COR-L47 (cell line): ENCODE measurements at regions not wholly inside any gene's neighbourhood (a gene's known extent, or its start where the extent isn't known, plus 50 kb on each side); places are given as distances from the start of the nearest gene placed in this dataset.

Source experiments
- DNase-seq: peaks from one replicate; lab custom pipeline; 2025; lab: John Stamatoyannopoulos, UW

GRCh38 chr2:5990086-5990485 lies 297.9 kb downstream of the SOX11 start:
- DNase-seq = no peak

GRCh38 chr2:5991305-5991968 lies 299.3 kb downstream of the SOX11 start:
- DNase-seq = no peak

GRCh38 chr2:5995832-5996231 lies 303.6 kb downstream of the SOX11 start:
- no peak for DNase-seq

- no peak for DNase-seq
Observed at GRCh38 chr2:6008186-6008585, 316.0 kb downstream of the SOX11 start.

- DNase-seq = no peak
Observed at GRCh38 chr2:6008726-6009125, 316.5 kb downstream of the SOX11 start.

- DNase-seq = no peak
Observed at GRCh38 chr2:6010163-6010562, 318.0 kb downstream of the SOX11 start.

GRCh38 chr2:6011921-6012320 lies 319.7 kb downstream of the SOX11 start:
- no peak for DNase-seq

GRCh38 chr2:6017736-6018286 lies 325.6 kb downstream of the SOX11 start:
- no peak for DNase-seq

- DNase-seq = no peak
Observed at GRCh38 chr2:6024229-6024628, 332.0 kb downstream of the SOX11 start.

GRCh38 chr2:6024784-6025183 lies 332.6 kb downstream of the SOX11 start:
- no peak for DNase-seq

GRCh38 chr2:6025391-6025790 lies 333.2 kb downstream of the SOX11 start:
- no peak for DNase-seq

GRCh38 chr2:6027066-6027465 lies 334.9 kb downstream of the SOX11 start:
- no peak for DNase-seq

- no peak for DNase-seq
Observed at GRCh38 chr2:6031200-6031867, 339.1 kb downstream of the SOX11 start.

GRCh38 chr2:6036211-6036610 lies 344.0 kb downstream of the SOX11 start:
- no peak for DNase-seq

- DNase-seq = no peak
Observed at GRCh38 chr2:6043238-6043637, 351.1 kb downstream of the SOX11 start.

- DNase-seq = no peak
Observed at GRCh38 chr2:6052649-6053048, 360.5 kb downstream of the SOX11 start.

- DNase-seq = no peak
Observed at GRCh38 chr2:6053743-6054142, 361.6 kb downstream of the SOX11 start.

- no peak for DNase-seq
Observed at GRCh38 chr2:6054161-6054671, 362.0 kb downstream of the SOX11 start.

- DNase-seq = no peak
Observed at GRCh38 chr2:6060992-6061663, 368.9 kb downstream of the SOX11 start.

- DNase-seq = no peak
Observed at GRCh38 chr2:6064757-6065156, 372.6 kb downstream of the SOX11 start.

- DNase-seq = no peak
Observed at GRCh38 chr2:6065703-6066102, 373.5 kb downstream of the SOX11 start.

- DNase-seq = no peak
Observed at GRCh38 chr2:6067089-6067488, 374.9 kb downstream of the SOX11 start.

GRCh38 chr2:6067806-6068205 lies 375.6 kb downstream of the SOX11 start:
- DNase-seq = no peak
